ENCODE measurements at regions not wholly inside any gene's neighbourhood (a gene's known extent, or its start where the extent isn't known, plus 50 kb on each side); places are given as distances from the start of the nearest gene placed in this dataset.

- H3K4me3 ChIP-seq (ENCODE audit: low read depth, low read length) = no peak overlapping the region
- no peaks in the 10 kb centered on the region for H3K4me1 ChIP-seq (ENCODE audit: control insufficient read depth, insufficient read depth, low read length)
- H3K27me3 ChIP-seq (ENCODE audit: control insufficient read depth, insufficient read depth, low read length) = no peaks in the 10 kb centered on the region
Observed at GRCh38 chr6:105639124-105639523, 236.2 kb upstream of the PREP start.

GRCh38 chr6:105633814-105634213 is 230.9 kb upstream of the PREP start:
- Histone ChIP-seq H3K4me3 (ENCODE audit: low read depth, low read length) (no peak overlapping the region), H3K4me1 (ENCODE audit: control insufficient read depth, insufficient read depth, low read length) (no peaks in the 10 kb centered on the region), H3K9me3 (ENCODE audit: control insufficient read depth, insufficient read depth, low read length) (no peaks in the 10 kb centered on the region), H3K9ac (ENCODE audit: low read depth, low read length) (no peak overlapping the region), H3K27me3 (ENCODE audit: control insufficient read depth, insufficient read depth, low read length) (no peaks in the 10 kb centered on the region), H3K36me3 (ENCODE audit: control insufficient read depth, insufficient read depth, low read length) (no peaks in the 10 kb centered on the region)

More at GRCh38 chr6:105639124-105639523, 236.2 kb upstream of the PREP start:
- H3K9ac ChIP-seq (ENCODE audit: low read depth, low read length) = no peak overlapping the region
- no peaks in the 10 kb centered on the region for H3K9me3 ChIP-seq (ENCODE audit: control insufficient read depth, insufficient read depth, low read length)
- H3K36me3 ChIP-seq (ENCODE audit: control insufficient read depth, insufficient read depth, low read length) = no peaks in the 10 kb centered on the region

GRCh38 chr6:105628156-105628860 is 225.4 kb upstream of the PREP start:
- no peaks in the 10 kb centered on the region for H3K9me3 ChIP-seq (ENCODE audit: control insufficient read depth, insufficient read depth, low read length)
- H3K4me3 ChIP-seq (ENCODE audit: low read depth, low read length) = no peak overlapping the region
- no peaks in the 10 kb centered on the region for H3K36me3 ChIP-seq (ENCODE audit: control insufficient read depth, insufficient read depth, low read length)
- no peaks in the 10 kb centered on the region for H3K27me3 ChIP-seq (ENCODE audit: control insufficient read depth, insufficient read depth, low read length)
- H3K9ac ChIP-seq (ENCODE audit: low read depth, low read length) = no peak overlapping the region
- H3K4me1 ChIP-seq (ENCODE audit: control insufficient read depth, insufficient read depth, low read length) = no peaks in the 10 kb centered on the region

- Histone ChIP-seq H3K27me3 (ENCODE audit: control insufficient read depth, insufficient read depth, low read length) (no peaks in the 10 kb centered on the region), H3K4me3 (ENCODE audit: low read depth, low read length) (no peak overlapping the region), H3K36me3 (ENCODE audit: control insufficient read depth, insufficient read depth, low read length) (no peaks in the 10 kb centered on the region), H3K9ac (ENCODE audit: low read depth, low read length) (no peak overlapping the region), H3K9me3 (ENCODE audit: control insufficient read depth, insufficient read depth, low read length) (no peaks in the 10 kb centered on the region), H3K4me1 (ENCODE audit: control insufficient read depth, insufficient read depth, low read length) (no peaks in the 10 kb centered on the region)
Observed at GRCh38 chr6:105626295-105627158, 223.6 kb upstream of the PREP start.

- Histone ChIP-seq H3K9me3 (ENCODE audit: control insufficient read depth, insufficient read depth, low read length) (no peaks in the 10 kb centered on the region), H3K4me1 (ENCODE audit: control insufficient read depth, insufficient read depth, low read length) (no peaks in the 10 kb centered on the region), H3K27me3 (ENCODE audit: control insufficient read depth, insufficient read depth, low read length) (no peaks in the 10 kb centered on the region), H3K9ac (ENCODE audit: low read depth, low read length) (no peak overlapping the region), H3K4me3 (ENCODE audit: low read depth, low read length) (no peak overlapping the region), H3K36me3 (ENCODE audit: control insufficient read depth, insufficient read depth, low read length) (no peaks in the 10 kb centered on the region)
Observed at GRCh38 chr6:105624021-105624420, 221.1 kb upstream of the PREP start.

- no peaks in the 10 kb centered on the region for H3K9me3 ChIP-seq (ENCODE audit: control insufficient read depth, insufficient read depth, low read length)
- no peak overlapping the region for H3K9ac ChIP-seq (ENCODE audit: low read depth, low read length)
- no peaks in the 10 kb centered on the region for H3K36me3 ChIP-seq (ENCODE audit: control insufficient read depth, insufficient read depth, low read length)
- H3K4me1 ChIP-seq (ENCODE audit: control insufficient read depth, insufficient read depth, low read length) = no peaks in the 10 kb centered on the region
- no peaks in the 10 kb centered on the region for H3K27me3 ChIP-seq (ENCODE audit: control insufficient read depth, insufficient read depth, low read length)
- no peak overlapping the region for H3K4me3 ChIP-seq (ENCODE audit: low read depth, low read length)
Observed at GRCh38 chr6:105622226-105622625, 219.3 kb upstream of the PREP start.

- H3K4me1 ChIP-seq (ENCODE audit: control insufficient read depth, insufficient read depth, low read length) = no peaks in the 10 kb centered on the region
- H3K36me3 ChIP-seq (ENCODE audit: control insufficient read depth, insufficient read depth, low read length) = no peaks in the 10 kb centered on the region
- H3K9me3 ChIP-seq (ENCODE audit: control insufficient read depth, insufficient read depth, low read length) = no peaks in the 10 kb centered on the region
- H3K4me3 ChIP-seq (ENCODE audit: low read depth, low read length) = no peak overlapping the region
- H3K27me3 ChIP-seq (ENCODE audit: control insufficient read depth, insufficient read depth, low read length) = no peaks in the 10 kb centered on the region
- no peak overlapping the region for H3K9ac ChIP-seq (ENCODE audit: low read depth, low read length)
Observed at GRCh38 chr6:105621564-105622175, 218.8 kb upstream of the PREP start.

GRCh38 chr6:105620878-105621277 is 218.0 kb upstream of the PREP start:
- no peaks in the 10 kb centered on the region for H3K36me3 ChIP-seq (ENCODE audit: control insufficient read depth, insufficient read depth, low read length)
- no peaks in the 10 kb centered on the region for H3K4me1 ChIP-seq (ENCODE audit: control insufficient read depth, insufficient read depth, low read length)
- no peaks in the 10 kb centered on the region for H3K9me3 ChIP-seq (ENCODE audit: control insufficient read depth, insufficient read depth, low read length)
- H3K4me3 ChIP-seq (ENCODE audit: low read depth, low read length) = no peak overlapping the region
- no peak overlapping the region for H3K9ac ChIP-seq (ENCODE audit: low read depth, low read length)
- H3K27me3 ChIP-seq (ENCODE audit: control insufficient read depth, insufficient read depth, low read length) = no peaks in the 10 kb centered on the region

GRCh38 chr6:105619971-105620741 is 217.3 kb upstream of the PREP start:
- no peaks in the 10 kb centered on the region for H3K4me1 ChIP-seq (ENCODE audit: control insufficient read depth, insufficient read depth, low read length)
- no peaks in the 10 kb centered on the region for H3K27me3 ChIP-seq (ENCODE audit: control insufficient read depth, insufficient read depth, low read length)
- no peak overlapping the region for H3K9ac ChIP-seq (ENCODE audit: low read depth, low read length)
- H3K9me3 ChIP-seq (ENCODE audit: control insufficient read depth, insufficient read depth, low read length) = no peaks in the 10 kb centered on the region
- H3K36me3 ChIP-seq (ENCODE audit: control insufficient read depth, insufficient read depth, low read length) = no peaks in the 10 kb centered on the region
- H3K4me3 ChIP-seq (ENCODE audit: low read depth, low read length) = no peak overlapping the region

GRCh38 chr6:105618247-105618646 is 215.4 kb upstream of the PREP start:
- Histone ChIP-seq H3K36me3 (ENCODE audit: control insufficient read depth, insufficient read depth, low read length) (no peaks in the 10 kb centered on the region), H3K4me3 (ENCODE audit: low read depth, low read length) (no peak overlapping the region), H3K9me3 (ENCODE audit: control insufficient read depth, insufficient read depth, low read length) (no peaks in the 10 kb centered on the region), H3K9ac (ENCODE audit: low read depth, low read length) (no peak overlapping the region), H3K27me3 (ENCODE audit: control insufficient read depth, insufficient read depth, low read length) (no peaks in the 10 kb centered on the region), H3K4me1 (ENCODE audit: control insufficient read depth, insufficient read depth, low read length) (no peaks in the 10 kb centered on the region)

- no peaks in the 10 kb centered on the region for H3K4me1 ChIP-seq (ENCODE audit: control insufficient read depth, insufficient read depth, low read length)
- H3K9ac ChIP-seq (ENCODE audit: low read depth, low read length) = no peak overlapping the region
- no peaks in the 10 kb centered on the region for H3K27me3 ChIP-seq (ENCODE audit: control insufficient read depth, insufficient read depth, low read length)
- H3K4me3 ChIP-seq (ENCODE audit: low read depth, low read length) = no peak overlapping the region
- H3K9me3 ChIP-seq (ENCODE audit: control insufficient read depth, insufficient read depth, low read length) = no peaks in the 10 kb centered on the region
- no peaks in the 10 kb centered on the region for H3K36me3 ChIP-seq (ENCODE audit: control insufficient read depth, insufficient read depth, low read length)
Observed at GRCh38 chr6:105616521-105616920, 213.6 kb upstream of the PREP start.

All from iPS-15b (cell line).